GM12864 (cell line): ENCODE measurements at regions not wholly inside any gene's neighbourhood (a gene's known extent, or its start where the extent isn't known, plus 50 kb on each side); places are given as distances from the start of the nearest gene placed in this dataset.

Experiments
- DNase-seq: peaks from one replicate; pipeline ENCODE4 v3.0.0-alpha.2; 2011; ENCODE audit warnings: low read depth
- H3K4me3 ChIP-seq: 2 replicates; pipeline ENCODE4 v1.5.1; 2011; ENCODE audit warnings: mild to moderate bottlenecking, low read depth, low read length, control low read depth
- CTCF ChIP-seq: IDR thresholded peaks from 2 replicates; pipeline ENCODE4 v1.5.1; 2011; ENCODE audit warnings: low read depth, mild to moderate bottlenecking, moderate library complexity, low read length, control low read depth, inconsistent platforms; ENCODE audit errors: missing control alignments

DNA sequence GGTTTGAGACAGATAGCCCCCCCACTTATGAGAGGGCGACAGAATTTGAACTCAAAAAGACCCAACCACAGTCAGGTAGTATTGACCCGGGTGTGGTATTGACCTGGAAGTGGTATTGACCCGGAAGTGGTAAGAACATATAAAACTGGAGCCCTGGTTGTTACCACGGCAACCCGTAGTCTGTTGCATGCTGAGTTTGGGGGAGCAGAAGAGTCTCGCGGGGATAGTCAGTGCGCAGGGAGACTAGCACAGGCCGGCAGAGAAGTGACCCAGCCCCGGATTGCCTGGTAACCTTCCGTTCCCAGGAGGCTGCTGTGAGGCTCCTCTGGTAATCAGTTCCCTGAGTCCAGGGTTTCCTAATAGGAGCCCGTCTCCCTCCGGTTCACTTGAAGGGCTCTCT lies 96.2 kb downstream of the SNX5 start:
- DNase-seq, result no peak
- H3K4me3 ChIP-seq, result no peak overlapping the region
- TF ChIP-seq CTCF, result no peak

DNA sequence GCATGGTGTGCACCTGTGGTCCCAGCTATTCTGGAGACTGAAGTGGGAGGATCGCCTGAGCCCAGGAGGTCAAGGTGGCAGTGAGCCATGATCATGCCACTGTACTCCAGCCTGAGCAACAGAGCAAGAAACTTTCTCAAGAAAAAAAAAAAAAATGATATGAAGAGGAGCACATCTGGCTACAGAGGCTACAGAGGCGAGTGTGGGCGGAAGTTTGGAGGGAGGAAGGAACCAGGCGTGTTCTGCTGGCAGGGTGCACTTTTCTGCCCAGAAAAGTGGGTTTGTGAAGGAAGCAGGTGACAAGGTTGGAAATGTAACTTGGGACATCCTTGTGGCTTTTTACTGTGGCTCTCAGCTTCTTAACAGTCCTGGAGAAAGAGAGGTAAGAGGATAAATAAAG lies 96.7 kb downstream of the SNX5 start:
- DNase-seq, result no peak
- no peak overlapping the region for H3K4me3 ChIP-seq
- TF ChIP-seq CTCF, result no peak

DNA sequence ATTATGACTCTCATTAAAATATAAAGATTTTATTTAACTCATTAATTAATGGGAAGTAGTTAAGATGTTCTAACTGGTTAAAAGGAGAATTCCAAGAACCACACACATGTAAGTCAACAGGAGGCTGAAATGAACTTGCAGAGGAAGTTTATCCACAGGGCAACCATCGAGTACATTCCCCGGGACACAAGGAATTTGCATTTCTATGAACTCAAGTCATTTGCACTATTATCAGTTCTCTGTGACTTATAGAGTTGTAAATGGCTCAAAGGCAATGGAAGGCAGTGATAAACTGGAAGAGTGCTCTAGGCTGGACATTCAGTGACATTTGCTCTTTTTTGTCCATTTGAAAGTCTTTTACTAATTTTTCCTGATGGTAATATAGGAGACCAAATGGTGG lies 97.4 kb downstream of the SNX5 start:
- no peak overlapping the region for H3K4me3 ChIP-seq
- no peak for DNase-seq
- no peak for TF ChIP-seq CTCF

DNA sequence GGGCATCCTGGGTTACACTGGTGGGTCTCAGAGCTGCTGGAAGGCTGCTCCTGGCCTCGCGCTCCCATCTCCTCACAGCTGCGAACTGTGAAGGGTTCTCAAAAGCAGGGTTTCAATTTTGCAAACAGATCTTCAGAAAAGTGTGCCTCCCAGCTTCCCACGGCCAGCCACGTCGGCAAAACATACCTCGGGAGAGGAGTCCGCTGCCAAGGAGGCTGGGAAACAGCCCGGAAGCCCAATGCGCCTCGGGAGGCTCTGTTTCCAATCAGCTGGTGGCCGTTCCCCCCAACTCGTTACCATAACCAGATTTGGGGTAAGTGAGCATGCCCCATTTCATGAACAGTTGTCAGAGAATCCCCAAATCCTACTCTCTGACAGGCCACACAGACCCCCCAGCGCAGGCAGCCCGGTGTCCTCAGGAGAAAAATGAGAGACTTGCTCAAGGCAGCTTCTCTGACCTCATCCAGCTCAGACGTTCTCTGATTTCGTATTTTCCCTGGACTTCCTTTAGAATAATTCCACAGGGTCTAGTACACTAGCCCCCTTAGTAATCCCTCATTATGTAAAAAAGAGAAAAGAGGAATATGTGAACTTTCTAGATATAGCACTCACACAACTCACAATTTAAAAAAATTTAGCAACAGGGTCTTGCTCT lies 98.4 kb downstream of the SNX5 start:
- H3K4me3 ChIP-seq, result no peak overlapping the region
- no peak for TF ChIP-seq CTCF
- DNase-seq, result no peak

GRCh38 chr20:17869295-17869994 lies 99.1 kb downstream of the SNX5 start:
- no peak for DNase-seq
- H3K4me3 ChIP-seq, result no peak overlapping the region
- no peak for TF ChIP-seq CTCF

GRCh38 chr20:17868700-17869231 lies 99.8 kb downstream of the SNX5 start:
- H3K4me3 ChIP-seq, result no peak overlapping the region
- DNase-seq, result no peak
- no peak for TF ChIP-seq CTCF

- no peak overlapping the region for H3K4me3 ChIP-seq
- no peak for TF ChIP-seq CTCF
- no peak for DNase-seq
Observed at GRCh38 chr20:17868151-17868550, 100.4 kb downstream of the SNX5 start.
